Effector memory CD8-positive, alpha-beta T cell (primary cell): ENCODE measurements at regions not wholly inside any gene's neighbourhood (a gene's known extent, or its start where the extent isn't known, plus 50 kb on each side); places are given as distances from the start of the nearest gene placed in this dataset.

Source experiments
- ATAC-seq: fragments of 150-1000 bp; cut with Tn5 transposase; replicated peaks from 2 replicates; pipeline ENCODE4 v1.10.0; 2021; ENCODE audit warnings: mild to moderate bottlenecking, moderate library complexity
- DNase-seq, 3 experiments: peaks; one replicate each; pipeline ENCODE4 v3.0.0; 2021
- H3K27ac Mint-ChIP-seq, 2 donors: one replicate each; pipeline ENCODE4 v1.8.0; 2022; ENCODE audit warnings: mild to moderate bottlenecking in 2 of 2, mixed read lengths in 2 of 2, moderate library complexity in 2 of 2
- H3K27me3 Mint-ChIP-seq, 2 donors: one replicate each; pipeline ENCODE4 v1.8.0; 2022; ENCODE audit warnings: mixed read lengths in 2 of 2
- H3K36me3 Mint-ChIP-seq: one replicate; pipeline ENCODE4 v1.8.0; 2022; ENCODE audit warnings: mild to moderate bottlenecking, moderate library complexity, mixed read lengths; ENCODE audit not compliant: insufficient read depth
- H3K4me1 Mint-ChIP-seq, 2 donors: one replicate each; pipeline ENCODE4 v1.8.0; 2022; ENCODE audit warnings: low read depth in 2 of 2, mixed read lengths in 2 of 2
- H3K4me3 Mint-ChIP-seq, 2 donors: one replicate each; pipeline ENCODE4 v1.8.0; 2022; ENCODE audit warnings: mild to moderate bottlenecking in 2 of 2, mixed read lengths in 2 of 2, moderate library complexity in 2 of 2
- H3K9me3 Mint-ChIP-seq, 2 donors: one replicate each; pipeline ENCODE4 v1.8.0; 2022; ENCODE audit warnings: mixed read lengths in 2 of 2

DNA sequence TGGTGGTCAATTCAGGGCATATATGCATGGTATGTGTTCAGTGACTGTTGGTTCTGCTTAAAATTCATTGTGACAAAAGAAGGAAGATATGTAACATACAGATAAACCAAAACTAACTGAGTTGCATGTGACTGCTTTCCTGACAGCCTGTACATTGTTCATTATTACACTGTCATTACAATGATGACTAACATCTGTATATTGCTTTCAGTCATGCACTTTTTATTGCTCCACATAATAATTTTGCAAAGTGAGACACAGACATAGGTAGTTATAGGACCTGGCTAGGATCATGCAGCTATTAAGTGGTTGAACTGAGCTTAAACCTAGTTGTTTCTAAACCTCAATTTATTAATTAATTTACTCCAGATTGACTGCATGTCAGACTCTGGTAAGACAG, 703.2 kb downstream of the HDGFL1 start:
- no peaks in the 10 kb centered on the region for H3K9me3 Mint-ChIP-seq
- no peaks in the 10 kb centered on the region for H3K4me1 Mint-ChIP-seq
- ATAC-seq (no peak), DNase-seq (no peak)
- H3K4me3 Mint-ChIP-seq, result no peak overlapping the region
- no peaks in the 10 kb centered on the region for H3K27me3 Mint-ChIP-seq
- H3K36me3 Mint-ChIP-seq, result no peaks in the 10 kb centered on the region
- H3K27ac Mint-ChIP-seq, result no peak overlapping the region

DNA sequence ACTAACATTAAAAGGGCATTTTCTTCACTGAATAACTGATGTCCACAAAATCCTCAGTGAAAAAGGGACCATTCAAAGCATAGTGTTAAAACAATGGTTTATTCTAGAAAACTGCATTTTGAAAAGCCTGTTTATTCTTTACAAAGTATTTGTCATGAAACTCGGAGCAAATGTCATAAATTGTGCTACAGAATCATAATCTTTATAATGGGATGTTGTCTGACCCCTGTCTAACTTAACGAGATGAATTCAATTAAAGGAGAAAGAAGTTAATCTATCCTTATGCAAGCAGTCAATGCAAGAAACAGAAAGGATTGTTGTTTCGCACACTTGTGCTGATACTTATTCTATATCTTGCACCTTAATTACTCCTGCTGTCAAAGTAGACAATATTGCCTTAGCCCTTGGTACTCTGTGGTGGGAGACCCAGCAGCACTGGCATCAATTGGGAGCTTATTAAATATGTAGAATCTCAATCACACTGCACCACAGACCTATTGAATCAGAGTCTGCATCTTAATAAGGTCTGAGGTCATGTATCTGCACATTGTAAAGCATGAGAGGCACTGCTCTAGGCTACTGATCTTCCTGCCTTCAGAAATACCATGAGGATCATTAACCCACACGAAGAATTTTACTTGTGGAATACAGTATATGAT, 708.3 kb downstream of the HDGFL1 start:
- H3K4me3 Mint-ChIP-seq, result no peak overlapping the region
- DNase-seq, result no peak
- no peak overlapping the region for H3K27ac Mint-ChIP-seq
- peaks cover 0 to 1% of the 10 kb centered on the region in 2 donors for H3K9me3 Mint-ChIP-seq
- no peaks in the 10 kb centered on the region for H3K36me3 Mint-ChIP-seq
- no peaks in the 10 kb centered on the region for H3K4me1 Mint-ChIP-seq
- ATAC-seq, result no peak
- no peaks in the 10 kb centered on the region for H3K27me3 Mint-ChIP-seq

DNA sequence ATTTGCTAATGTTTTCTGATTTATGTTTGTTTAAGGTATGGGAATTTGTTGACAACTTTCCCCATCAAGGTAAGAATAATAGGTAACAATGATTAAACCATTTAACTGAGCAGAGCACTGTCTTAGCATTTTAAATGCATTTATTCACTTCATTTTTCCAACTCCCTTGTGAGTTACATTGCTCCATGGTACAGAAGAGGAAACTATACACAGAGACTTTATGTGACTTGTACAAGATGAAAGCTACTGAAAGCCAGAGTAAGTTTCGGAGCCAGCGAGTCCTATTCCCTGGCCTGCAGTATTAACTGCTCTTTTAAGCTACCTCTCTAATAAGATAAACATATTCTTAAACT, 708.8 kb downstream of the HDGFL1 start:
- H3K27me3 Mint-ChIP-seq, result no peaks in the 10 kb centered on the region
- H3K36me3 Mint-ChIP-seq, result no peaks in the 10 kb centered on the region
- no peak overlapping the region for H3K4me3 Mint-ChIP-seq
- H3K9me3 Mint-ChIP-seq, result peaks cover 0 to 1% of the 10 kb centered on the region in 2 donors
- no peak for DNase-seq
- no peak overlapping the region for H3K27ac Mint-ChIP-seq
- ATAC-seq, result no peak
- no peaks in the 10 kb centered on the region for H3K4me1 Mint-ChIP-seq

DNA sequence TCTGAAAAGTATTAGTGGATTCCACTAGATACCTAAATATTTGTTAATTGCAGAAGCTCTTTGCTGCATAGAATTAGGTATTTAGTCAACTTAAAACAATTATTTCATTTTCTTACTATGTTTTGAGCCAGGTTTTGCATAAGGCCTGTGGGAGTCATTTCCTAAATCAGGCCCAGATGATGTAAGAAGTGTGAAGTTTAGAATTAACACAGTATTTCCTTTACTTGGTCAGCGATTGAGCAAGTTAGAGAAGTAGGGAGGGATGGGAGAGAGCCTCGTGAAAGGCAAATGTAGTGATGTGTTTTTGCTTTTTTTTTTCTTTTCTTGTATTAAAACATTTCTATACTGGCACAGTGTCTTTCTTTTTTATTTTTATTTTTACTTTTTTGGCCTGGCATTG, 711.1 kb downstream of the HDGFL1 start:
- Mint-ChIP-seq H3K4me3 (no peak overlapping the region), H3K27me3 (no peaks in the 10 kb centered on the region), H3K9me3 (peaks cover 0 to 1% of the 10 kb centered on the region in 2 donors), H3K36me3 (no peaks in the 10 kb centered on the region), H3K4me1 (no peaks in the 10 kb centered on the region), H3K27ac (no peak overlapping the region)
- ATAC-seq (no peak), DNase-seq (no peak)

DNA sequence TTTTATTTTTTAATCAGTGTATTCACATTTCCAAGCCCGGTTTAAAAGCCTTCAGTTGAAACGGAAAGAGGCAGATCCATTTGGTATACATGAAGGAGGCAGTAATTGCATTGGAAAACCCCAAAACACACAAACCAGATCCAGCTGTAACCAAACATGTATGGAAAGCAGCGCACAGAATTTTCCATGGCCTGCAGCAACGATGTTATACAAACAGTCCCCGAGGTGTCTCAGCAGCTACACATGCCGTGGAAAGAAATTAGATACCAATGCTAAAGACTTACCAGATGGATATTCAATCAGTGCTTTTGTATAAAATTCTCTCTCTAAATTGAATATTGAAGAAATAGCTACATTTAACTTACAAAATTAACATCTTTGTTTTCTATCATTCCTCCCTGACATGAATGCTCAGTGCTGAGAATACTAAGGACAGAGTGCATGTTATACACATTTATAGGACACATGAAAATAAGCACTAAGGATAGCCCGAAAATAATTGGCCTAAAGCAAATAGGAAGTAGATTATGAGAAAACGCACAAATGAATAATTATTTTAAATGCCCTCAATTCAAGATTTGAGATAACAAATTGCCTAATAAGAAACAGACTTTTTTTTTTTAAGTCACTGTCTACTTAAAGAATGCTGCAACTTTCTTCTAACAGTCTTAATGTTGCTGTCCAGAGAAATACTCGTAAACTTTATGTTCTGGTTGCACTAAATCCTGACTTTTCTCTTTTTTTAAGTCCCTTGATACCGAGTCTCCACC, 713.1 kb downstream of the HDGFL1 start:
- ATAC-seq (no peak), DNase-seq (no peak)
- Mint-ChIP-seq H3K27me3 (no peaks in the 10 kb centered on the region), H3K36me3 (no peaks in the 10 kb centered on the region), H3K4me1 (no peaks in the 10 kb centered on the region), H3K4me3 (no peak overlapping the region), H3K27ac (no peak overlapping the region), H3K9me3 (peaks cover 1 to 9% of the 10 kb centered on the region in 2 donors)

DNA sequence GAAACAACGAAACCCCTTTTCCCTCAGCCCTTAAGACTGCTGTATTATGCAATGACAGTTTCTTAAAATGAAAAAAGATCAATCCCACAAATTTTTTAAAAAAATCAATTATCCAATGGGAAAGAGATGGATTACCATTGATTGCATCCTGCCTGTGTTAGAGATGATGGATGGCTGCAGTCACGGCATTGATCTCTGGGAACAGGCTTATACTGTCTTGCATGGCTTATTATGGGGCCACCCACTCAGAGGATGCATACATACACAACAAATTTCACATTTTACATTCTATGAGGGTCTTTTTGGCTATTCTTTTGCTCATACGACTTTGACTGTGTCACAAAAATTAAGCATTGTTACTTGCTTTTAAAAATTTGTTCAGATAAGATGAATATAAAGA, 724.3 kb downstream of the HDGFL1 start:
- Mint-ChIP-seq H3K4me3 (no peak overlapping the region), H3K9me3 (peaks cover 5 to 7% of the 10 kb centered on the region in 2 donors), H3K4me1 (no peaks in the 10 kb centered on the region), H3K27ac (no peak overlapping the region), H3K36me3 (no peaks in the 10 kb centered on the region), H3K27me3 (no peaks in the 10 kb centered on the region)
- no peak for ATAC-seq
- DNase-seq, result no peak

DNA sequence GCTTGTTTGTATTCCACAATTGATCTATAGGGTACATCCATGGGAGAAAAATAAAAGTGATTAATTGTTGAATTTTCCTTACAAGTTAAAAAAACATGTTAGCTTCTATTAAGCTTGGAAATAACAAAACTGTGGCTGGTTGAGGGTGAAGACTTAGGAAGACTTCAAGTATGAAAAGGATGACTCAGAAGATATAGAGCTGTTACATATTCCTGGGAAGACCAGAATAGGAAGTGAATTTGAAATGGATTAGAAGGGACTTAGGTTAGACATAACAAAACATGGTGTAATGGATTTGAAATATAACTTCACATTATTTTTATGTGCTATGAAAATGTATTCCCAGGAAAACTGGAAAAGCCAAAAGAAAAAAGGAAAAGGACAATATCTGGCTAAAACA, 732.2 kb downstream of the HDGFL1 start:
- no peak overlapping the region for H3K27ac Mint-ChIP-seq
- H3K27me3 Mint-ChIP-seq, result no peaks in the 10 kb centered on the region
- H3K4me1 Mint-ChIP-seq, result no peaks in the 10 kb centered on the region

DNA sequence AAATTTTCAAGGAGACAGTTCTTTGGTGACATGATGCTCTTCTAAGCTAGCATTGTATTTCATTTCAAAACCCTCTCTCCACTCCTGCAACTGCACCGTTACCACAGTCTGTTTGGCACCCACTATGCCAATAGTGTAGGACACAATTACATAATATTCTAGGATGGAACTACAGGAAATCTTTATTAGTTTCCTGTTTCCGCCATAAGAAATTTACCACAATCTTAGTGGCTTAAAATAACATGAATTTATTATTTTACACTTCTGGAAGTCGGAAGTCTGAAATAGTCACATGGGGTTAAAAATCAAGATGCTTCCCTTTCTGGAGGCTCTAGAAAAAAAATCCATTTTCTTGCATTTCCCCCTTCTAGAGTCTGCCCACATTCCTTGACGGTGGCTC, 733.1 kb downstream of the HDGFL1 start:
- Mint-ChIP-seq H3K4me3 (no peak overlapping the region), H3K36me3 (no peaks in the 10 kb centered on the region), H3K27me3 (no peaks in the 10 kb centered on the region), H3K4me1 (no peaks in the 10 kb centered on the region), H3K27ac (no peak overlapping the region), H3K9me3 (no peaks in the 10 kb centered on the region)
- DNase-seq, result no peak
- ATAC-seq, result no peak

More for the DNA sequence above, 732.2 kb downstream of the HDGFL1 start:
- Mint-ChIP-seq H3K36me3 (no peaks in the 10 kb centered on the region), H3K9me3 (no peaks in the 10 kb centered on the region), H3K4me3 (no peak overlapping the region)
- ATAC-seq (no peak), DNase-seq (no peak)

DNA sequence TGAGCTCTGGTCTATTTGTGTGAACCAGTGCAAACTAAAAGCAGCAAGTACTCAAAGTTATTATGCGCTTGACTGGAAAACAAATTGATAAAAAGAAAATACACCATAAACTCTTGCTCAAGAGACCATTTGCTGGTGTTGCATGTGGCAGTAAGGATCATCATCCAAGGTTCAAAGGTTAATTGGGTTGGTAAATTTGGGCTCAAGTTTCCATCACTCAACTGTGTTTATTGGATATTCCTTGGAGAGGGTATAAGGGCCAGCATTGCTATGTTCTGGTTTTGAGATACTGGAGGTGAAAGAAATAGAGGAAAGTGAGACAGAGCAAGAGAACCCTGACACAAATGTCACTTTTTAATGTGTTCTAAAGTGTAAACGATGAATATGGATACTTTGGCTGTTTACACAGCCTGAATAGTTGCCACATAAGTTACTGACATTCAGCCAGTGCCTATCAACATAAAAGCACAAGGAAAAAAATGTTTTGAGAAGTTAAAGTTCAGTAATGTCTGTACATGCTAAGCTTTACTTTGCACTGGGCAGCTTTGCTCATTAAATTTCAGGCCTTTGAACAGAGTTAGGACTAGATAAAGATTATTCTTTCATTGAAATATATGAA, 736.1 kb downstream of the HDGFL1 start:
- H3K36me3 Mint-ChIP-seq, result no peaks in the 10 kb centered on the region
- no peak for DNase-seq
- H3K27ac Mint-ChIP-seq, result no peak overlapping the region
- H3K27me3 Mint-ChIP-seq, result no peaks in the 10 kb centered on the region
- ATAC-seq, result no peak
- H3K4me1 Mint-ChIP-seq, result no peaks in the 10 kb centered on the region
- H3K9me3 Mint-ChIP-seq, result peaks cover 10 to 22% of the 10 kb centered on the region in 2 donors
- H3K4me3 Mint-ChIP-seq, result no peak overlapping the region

DNA sequence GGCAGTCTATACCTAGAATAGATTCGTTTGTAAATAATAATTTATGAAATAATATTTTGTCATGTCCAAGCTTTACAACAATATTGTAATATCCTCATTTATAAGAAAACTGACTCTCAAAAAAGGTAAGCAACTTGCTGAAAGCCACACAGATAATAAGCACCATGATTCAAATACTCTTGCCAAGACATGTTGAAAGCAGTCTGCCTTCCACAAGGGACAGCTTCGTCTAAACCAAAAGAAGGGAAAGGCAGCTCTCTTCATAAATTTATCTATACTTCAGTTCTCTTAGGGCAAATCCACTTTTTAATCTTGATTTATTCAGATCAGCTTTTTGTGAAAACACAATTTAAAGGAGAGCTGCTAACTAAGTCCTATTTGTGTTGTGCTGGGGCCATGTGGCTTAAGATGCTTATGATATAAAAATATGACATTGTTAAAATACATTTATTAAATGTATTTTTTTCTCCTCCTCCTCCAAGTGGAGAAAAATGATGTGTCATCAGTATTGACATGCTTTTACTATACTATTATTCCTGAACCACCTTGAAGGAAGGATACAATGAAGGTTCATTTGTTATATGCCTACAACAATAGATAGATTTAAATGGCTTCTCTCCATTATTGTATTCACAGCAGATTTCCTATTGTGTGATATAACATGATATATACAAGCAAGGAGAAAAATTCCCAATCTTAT, 737.0 kb downstream of the HDGFL1 start:
- H3K27me3 Mint-ChIP-seq, result no peaks in the 10 kb centered on the region

DNA sequence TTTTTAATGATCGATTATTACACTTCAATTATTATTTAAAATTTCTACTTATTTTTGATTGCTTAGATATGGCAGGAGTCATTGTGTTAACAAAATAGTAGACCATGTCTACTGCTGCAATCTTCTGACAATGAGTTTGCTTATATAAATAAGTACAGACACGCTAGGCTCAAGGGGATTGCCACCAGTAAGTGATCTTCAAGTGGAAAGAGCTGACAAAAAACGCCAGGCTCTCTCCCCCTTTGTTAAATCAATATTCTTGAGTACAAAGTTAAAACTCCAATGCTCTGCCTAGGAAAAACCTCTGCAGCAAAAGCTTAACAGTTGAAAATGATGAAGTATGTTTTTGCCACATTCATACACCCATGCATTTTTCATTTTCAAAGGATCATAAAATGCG, 738.1 kb downstream of the HDGFL1 start:
- no peaks in the 10 kb centered on the region for H3K36me3 Mint-ChIP-seq
- H3K27ac Mint-ChIP-seq, result no peak overlapping the region
- no peaks in the 10 kb centered on the region for H3K4me1 Mint-ChIP-seq
- H3K9me3 Mint-ChIP-seq, result peaks cover 15 to 22% of the 10 kb centered on the region in 2 donors
- DNase-seq (no peak), ATAC-seq (no peak)
- no peaks in the 10 kb centered on the region for H3K27me3 Mint-ChIP-seq
- H3K4me3 Mint-ChIP-seq, result no peak overlapping the region

More for the DNA sequence above, 737.0 kb downstream of the HDGFL1 start:
- H3K9me3 Mint-ChIP-seq, result peaks cover 13 to 22% of the 10 kb centered on the region in 2 donors
- no peak for DNase-seq
- H3K4me1 Mint-ChIP-seq, result no peaks in the 10 kb centered on the region
- no peaks in the 10 kb centered on the region for H3K36me3 Mint-ChIP-seq
- no peak for ATAC-seq
- H3K4me3 Mint-ChIP-seq, result no peak overlapping the region
- no peak overlapping the region for H3K27ac Mint-ChIP-seq

DNA sequence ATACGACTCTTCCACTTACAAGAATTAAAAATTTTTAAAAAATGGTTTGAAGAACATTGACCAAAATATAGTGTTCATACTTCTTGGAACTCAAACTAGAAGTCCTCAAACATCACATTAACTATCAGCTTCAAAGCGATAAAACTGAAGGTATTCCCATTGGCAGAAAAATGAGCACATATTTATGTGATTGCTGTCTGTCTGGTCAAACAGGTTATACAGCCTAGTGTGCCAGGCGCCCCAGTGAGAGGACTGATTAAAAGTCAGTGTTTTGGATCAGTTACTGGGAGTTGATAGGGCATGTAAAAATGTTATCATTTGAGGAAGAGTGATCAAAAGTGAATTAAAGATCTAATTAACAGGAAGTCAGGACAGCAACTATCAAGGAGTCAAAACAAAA, 738.8 kb downstream of the HDGFL1 start:
- ATAC-seq (no peak), DNase-seq (no peak)
- no peak overlapping the region for H3K27ac Mint-ChIP-seq
- no peaks in the 10 kb centered on the region for H3K27me3 Mint-ChIP-seq
- no peaks in the 10 kb centered on the region for H3K4me1 Mint-ChIP-seq
- peaks cover 15 to 22% of the 10 kb centered on the region in 2 donors for H3K9me3 Mint-ChIP-seq
- no peak overlapping the region for H3K4me3 Mint-ChIP-seq
- H3K36me3 Mint-ChIP-seq, result no peaks in the 10 kb centered on the region

DNA sequence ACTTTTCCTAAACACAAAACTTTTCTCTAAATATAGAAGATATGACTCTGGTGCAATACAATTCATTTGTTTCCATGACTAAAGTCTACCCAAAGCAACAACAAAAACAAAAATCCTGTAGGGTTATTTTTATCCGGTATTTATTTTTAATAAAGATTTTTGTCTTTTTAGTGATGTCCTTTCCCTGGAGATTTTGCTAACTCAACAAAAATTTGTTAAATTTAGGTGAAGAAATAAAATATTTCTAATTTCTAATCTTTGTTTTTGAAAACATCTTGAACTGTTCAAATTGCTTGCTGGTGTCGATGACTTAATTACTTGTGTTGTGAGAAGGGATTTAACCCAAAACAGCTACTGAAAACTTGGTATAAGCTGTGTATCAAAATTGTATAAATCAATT, 741.8 kb downstream of the HDGFL1 start:
- DNase-seq, result no peak
- H3K4me3 Mint-ChIP-seq, result no peak overlapping the region
- no peaks in the 10 kb centered on the region for H3K4me1 Mint-ChIP-seq
- ATAC-seq, result no peak
- H3K27me3 Mint-ChIP-seq, result no peaks in the 10 kb centered on the region
- H3K36me3 Mint-ChIP-seq, result no peaks in the 10 kb centered on the region
- H3K27ac Mint-ChIP-seq, result no peak overlapping the region
- H3K9me3 Mint-ChIP-seq, result peaks cover 16 to 29% of the 10 kb centered on the region in 2 donors
